Vagina (tissue), 2 donors: ENCODE measurements at regions not wholly inside any gene's neighbourhood (a gene's known extent, or its start where the extent isn't known, plus 50 kb on each side); places are given as distances from the start of the nearest gene placed in this dataset.

ENCODE experiments used
- DNase-seq, 2 donors: peaks; one replicate each; pipeline ENCODE4 v3.0.0-alpha.2; 2017; ENCODE audit errors: extremely low spot score in 2 of 2
- H3K27ac ChIP-seq: fragments of 200-600 bp; sonication (generic); one replicate; pipeline ENCODE4 v1.5.1; 2019
- H3K27me3 ChIP-seq: fragments of 200-600 bp; sonication (generic); one replicate; pipeline ENCODE4 v1.5.1; 2019
- H3K36me3 ChIP-seq, 2 donors: fragments of 200-600 bp; sonication (generic); one replicate each; pipeline ENCODE4 v1.5.1; 2017 to 2019
- H3K4me1 ChIP-seq: fragments of 200-600 bp; sonication (generic); one replicate; pipeline ENCODE4 v1.5.1; 2019
- H3K4me3 ChIP-seq, 2 donors: fragments of 200-600 bp; sonication (generic); 1 replicate in 1 of 2; 2 replicates in 1 of 2; pipeline ENCODE4 v1.5.1; 2016 to 2019
- H3K9me3 ChIP-seq: fragments of 200-600 bp; sonication (generic); one replicate; pipeline ENCODE4 v1.5.1; 2019
- CTCF ChIP-seq, 3 experiments: fragments of 450-650 bp in 2 of 3; fragments of 200-600 bp in 1 of 3; sonication (generic) in 1 of 3; IDR thresholded peaks; one replicate each; pipeline ENCODE4 v1.5.1; 2017 to 2019; ENCODE audit warnings: antibody characterized with exemption in 3 of 3, mild to moderate bottlenecking in 2 of 3, moderate library complexity in 2 of 3
- POLR2A ChIP-seq, 2 donors: fragments of 450-650 bp; IDR thresholded peaks; one replicate each; pipeline ENCODE4 v1.6.1; 2017; ENCODE audit warnings: antibody characterized with exemption in 2 of 2, mild to moderate bottlenecking in 2 of 2, moderate library complexity in 2 of 2
- POLR2AphosphoS5 ChIP-seq, 2 donors: sonication (generic); formaldehyde crosslinking; IDR thresholded peaks; one replicate each; pipeline ENCODE4 v1.9.0; 2017; ENCODE audit warnings: antibody characterized with exemption in 2 of 2, mild to moderate bottlenecking in 2 of 2, low read depth in 1 of 2; ENCODE audit not compliant: insufficient read depth in 1 of 2
- intact Hi-C: fragments of 100-400 bp; cut with DNase I; formaldehyde crosslinking; loops from one replicate; pipeline ENCODE4 v1.15.1; 2023

GRCh38 chr2:142670362-142670761 lies 207.1 kb upstream of the KYNU start:
- Histone ChIP-seq H3K9me3 (no peaks in the 10 kb centered on the region), H3K36me3 (no peaks in the 10 kb centered on the region), H3K4me1 (no peaks in the 10 kb centered on the region), H3K4me3 (no peak overlapping the region), H3K27ac (no peak overlapping the region), H3K27me3 (no peaks in the 10 kb centered on the region)
- DNase-seq: no peak
- intact Hi-C loops: no loop called here
- TF ChIP-seq POLR2A (IDR thresholded peaks at IDR 0.05): no peak
- no peak for TF ChIP-seq POLR2AphosphoS5 (IDR thresholded peaks at IDR 0.05; ENCODE audit: insufficient read depth in 1 of 2, low read depth in 1 of 2)
- no peak for TF ChIP-seq CTCF (IDR thresholded peaks at IDR 0.05)

GRCh38 chr2:142668420-142668819 lies 209.0 kb upstream of the KYNU start:
- TF ChIP-seq POLR2AphosphoS5 (IDR thresholded peaks at IDR 0.05; ENCODE audit: insufficient read depth in 1 of 2, low read depth in 1 of 2): no peak
- no peak for TF ChIP-seq POLR2A (IDR thresholded peaks at IDR 0.05)
- TF ChIP-seq CTCF (IDR thresholded peaks at IDR 0.05): no peak
- Histone ChIP-seq H3K4me1 (no peaks in the 10 kb centered on the region), H3K36me3 (no peaks in the 10 kb centered on the region), H3K27me3 (no peaks in the 10 kb centered on the region), H3K4me3 (no peak overlapping the region), H3K9me3 (no peaks in the 10 kb centered on the region), H3K27ac (no peak overlapping the region)
- intact Hi-C loops: no loop called here
- DNase-seq: no peak

GRCh38 chr2:142665241-142665640 lies 212.2 kb upstream of the KYNU start:
- intact Hi-C loops: no loop called here
- Histone ChIP-seq H3K9me3 (no peaks in the 10 kb centered on the region), H3K27me3 (no peaks in the 10 kb centered on the region), H3K4me1 (no peaks in the 10 kb centered on the region), H3K36me3 (no peaks in the 10 kb centered on the region), H3K4me3 (no peak overlapping the region), H3K27ac (no peak overlapping the region)
- DNase-seq: no peak
- TF ChIP-seq POLR2AphosphoS5 (IDR thresholded peaks at IDR 0.05; ENCODE audit: insufficient read depth in 1 of 2, low read depth in 1 of 2) (no peak), POLR2A (IDR thresholded peaks at IDR 0.05) (no peak), CTCF (IDR thresholded peaks at IDR 0.05) (no peak)

- intact Hi-C loops: no loop called here
- Histone ChIP-seq H3K27me3 (no peaks in the 10 kb centered on the region), H3K9me3 (no peaks in the 10 kb centered on the region), H3K27ac (no peak overlapping the region), H3K4me3 (no peak overlapping the region), H3K4me1 (no peaks in the 10 kb centered on the region), H3K36me3 (no peaks in the 10 kb centered on the region)
- DNase-seq: no peak
- TF ChIP-seq POLR2AphosphoS5 (IDR thresholded peaks at IDR 0.05; ENCODE audit: insufficient read depth in 1 of 2, low read depth in 1 of 2) (no peak), POLR2A (IDR thresholded peaks at IDR 0.05) (no peak), CTCF (IDR thresholded peaks at IDR 0.05) (no peak)
These were observed 226.9 kb upstream of the KYNU start for GRCh38 chr2:142650601-142651000.

GRCh38 chr2:142649581-142649980 lies 227.9 kb upstream of the KYNU start:
- no peaks in the 10 kb centered on the region for H3K27me3 ChIP-seq
- TF ChIP-seq CTCF (IDR thresholded peaks at IDR 0.05) (no peak), POLR2A (IDR thresholded peaks at IDR 0.05) (no peak), POLR2AphosphoS5 (IDR thresholded peaks at IDR 0.05; ENCODE audit: insufficient read depth in 1 of 2, low read depth in 1 of 2) (no peak)
- no peaks in the 10 kb centered on the region for H3K36me3 ChIP-seq
- H3K9me3 ChIP-seq: no peaks in the 10 kb centered on the region
- H3K27ac ChIP-seq: no peak overlapping the region
- DNase-seq: no peak
- H3K4me1 ChIP-seq: no peaks in the 10 kb centered on the region
- intact Hi-C loops: no loop called here
- no peak overlapping the region for H3K4me3 ChIP-seq
